Endothelial cell (in vitro differentiated cells): ENCODE measurements at regions not wholly inside any gene's neighbourhood (a gene's known extent, or its start where the extent isn't known, plus 50 kb on each side); places are given as distances from the start of the nearest gene placed in this dataset.

ENCODE experiments used
- DNase-seq: peaks from one replicate; pipeline ENCODE4 v3.0.0; 2021; ENCODE audit warnings: low spot score
- H3K27ac Mint-ChIP-seq: one replicate; pipeline ENCODE4 v1.8.0; 2021; ENCODE audit warnings: mixed read lengths, inconsistent platforms; ENCODE audit not compliant: unreplicated experiment
- H3K27me3 Mint-ChIP-seq: one replicate; pipeline ENCODE4 v1.8.0; 2021; ENCODE audit warnings: mild to moderate bottlenecking, moderate library complexity, mixed read lengths, inconsistent platforms; ENCODE audit not compliant: unreplicated experiment
- H3K36me3 Mint-ChIP-seq: one replicate; pipeline ENCODE4 v1.8.0; 2021; ENCODE audit warnings: mild to moderate bottlenecking, low read depth, mixed read lengths, inconsistent platforms; ENCODE audit not compliant: unreplicated experiment
- H3K4me1 Mint-ChIP-seq: one replicate; pipeline ENCODE4 v1.8.0; 2021; ENCODE audit warnings: mild to moderate bottlenecking, mixed read lengths, inconsistent platforms; ENCODE audit not compliant: unreplicated experiment
- H3K4me3 Mint-ChIP-seq: one replicate; pipeline ENCODE4 v1.8.0; 2021; ENCODE audit warnings: mild to moderate bottlenecking, mixed read lengths, inconsistent platforms; ENCODE audit not compliant: unreplicated experiment
- H3K9me3 Mint-ChIP-seq: one replicate; pipeline ENCODE4 v1.8.0; 2021; ENCODE audit warnings: mixed read lengths, inconsistent platforms; ENCODE audit not compliant: unreplicated experiment
- TF ChIP-seq, protein P1 (sequence below): fragments of 200-600 bp; sonication (generic); IDR thresholded peaks from one replicate; pipeline ENCODE4 v1.5.0; 2021; ENCODE audit warnings: antibody characterized with exemption; ENCODE audit not compliant: unreplicated experiment

GRCh38 chr7:389911-390601 lies 100.1 kb downstream of the FOXL3 start:
- no peak overlapping the region for H3K4me3 Mint-ChIP-seq
- H3K36me3 Mint-ChIP-seq, result peaks cover 3% of the 10 kb centered on the region
- no peaks in the 10 kb centered on the region for H3K9me3 Mint-ChIP-seq
- H3K4me1 Mint-ChIP-seq, result no peaks in the 10 kb centered on the region
- H3K27me3 Mint-ChIP-seq, result peaks cover 11% of the 10 kb centered on the region
- H3K27ac Mint-ChIP-seq, result no peak overlapping the region
- DNase-seq, result no peak
- TF ChIP-seq, protein P1, sequence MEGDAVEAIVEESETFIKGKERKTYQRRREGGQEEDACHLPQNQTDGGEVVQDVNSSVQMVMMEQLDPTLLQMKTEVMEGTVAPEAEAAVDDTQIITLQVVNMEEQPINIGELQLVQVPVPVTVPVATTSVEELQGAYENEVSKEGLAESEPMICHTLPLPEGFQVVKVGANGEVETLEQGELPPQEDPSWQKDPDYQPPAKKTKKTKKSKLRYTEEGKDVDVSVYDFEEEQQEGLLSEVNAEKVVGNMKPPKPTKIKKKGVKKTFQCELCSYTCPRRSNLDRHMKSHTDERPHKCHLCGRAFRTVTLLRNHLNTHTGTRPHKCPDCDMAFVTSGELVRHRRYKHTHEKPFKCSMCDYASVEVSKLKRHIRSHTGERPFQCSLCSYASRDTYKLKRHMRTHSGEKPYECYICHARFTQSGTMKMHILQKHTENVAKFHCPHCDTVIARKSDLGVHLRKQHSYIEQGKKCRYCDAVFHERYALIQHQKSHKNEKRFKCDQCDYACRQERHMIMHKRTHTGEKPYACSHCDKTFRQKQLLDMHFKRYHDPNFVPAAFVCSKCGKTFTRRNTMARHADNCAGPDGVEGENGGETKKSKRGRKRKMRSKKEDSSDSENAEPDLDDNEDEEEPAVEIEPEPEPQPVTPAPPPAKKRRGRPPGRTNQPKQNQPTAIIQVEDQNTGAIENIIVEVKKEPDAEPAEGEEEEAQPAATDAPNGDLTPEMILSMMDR, result no peak

DNA sequence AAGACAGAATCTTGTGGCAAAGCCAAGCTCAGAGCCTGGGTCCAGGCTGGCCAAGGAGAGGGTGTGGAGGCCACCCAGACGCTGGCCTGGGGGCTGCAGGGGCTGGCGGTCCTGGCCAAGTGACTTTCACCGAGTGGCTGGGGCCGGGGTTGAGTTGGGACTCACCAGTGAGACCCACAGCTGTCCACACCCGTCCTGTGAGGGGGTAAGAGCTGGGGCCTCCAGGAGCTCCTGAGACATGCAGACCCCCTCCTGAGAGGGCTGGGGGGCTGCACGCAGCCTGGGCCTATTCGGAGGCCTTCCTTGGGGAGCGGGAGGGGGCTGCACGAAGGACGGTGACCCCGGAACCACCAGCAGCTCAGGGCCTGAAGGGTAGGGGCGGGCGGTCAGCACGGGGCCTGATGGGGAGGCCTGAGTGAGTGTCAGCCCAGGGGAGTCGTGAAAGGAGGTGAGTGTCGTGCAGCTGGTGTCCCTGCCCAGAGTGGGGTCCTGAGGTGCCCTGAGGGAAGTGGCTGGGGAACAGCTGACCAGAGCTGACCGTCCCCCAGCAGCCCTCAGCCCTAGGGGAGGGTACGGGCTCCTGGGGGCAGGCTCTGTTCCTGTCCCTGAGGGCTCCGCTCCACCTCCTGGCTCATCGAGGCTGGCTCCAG lies 100.9 kb downstream of the FOXL3 start:
- TF ChIP-seq, protein P1, result no peak
- Mint-ChIP-seq H3K27ac (no peak overlapping the region), H3K9me3 (peaks cover 1% of the 10 kb centered on the region), H3K27me3 (peaks cover 11% of the 10 kb centered on the region), H3K4me1 (no peaks in the 10 kb centered on the region), H3K4me3 (no peak overlapping the region), H3K36me3 (peaks cover 3% of the 10 kb centered on the region)
- no peak for DNase-seq

DNA sequence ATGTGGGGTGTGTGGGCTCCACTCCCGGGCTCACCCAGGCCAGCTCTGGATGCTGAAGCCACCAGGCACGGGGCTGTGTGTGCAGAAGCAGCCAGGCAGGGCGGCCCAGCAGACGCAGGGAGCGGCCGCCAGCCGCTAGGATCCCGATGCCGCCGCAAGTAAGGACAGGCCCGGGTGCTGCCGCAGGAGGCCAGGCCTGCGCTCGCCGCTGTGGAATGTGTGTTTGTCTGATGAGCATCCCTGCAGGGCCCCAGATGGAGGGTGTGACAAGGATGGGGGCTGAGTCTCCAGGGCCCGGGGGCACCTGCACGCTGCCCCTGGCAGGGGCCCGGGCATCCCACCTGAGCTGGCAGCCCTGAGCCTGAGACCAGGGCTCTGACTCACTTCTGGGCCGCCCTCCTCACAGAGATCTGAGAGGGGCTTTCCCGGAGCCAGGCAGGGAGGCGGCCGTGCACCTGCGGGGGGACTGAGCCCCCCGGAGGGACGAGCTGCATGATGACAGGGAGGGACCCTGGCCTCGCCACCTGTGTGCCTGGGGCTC lies 101.5 kb downstream of the FOXL3 start:
- H3K27me3 Mint-ChIP-seq, result peaks cover 8% of the 10 kb centered on the region
- no peak overlapping the region for H3K27ac Mint-ChIP-seq
- H3K36me3 Mint-ChIP-seq, result peaks cover 3% of the 10 kb centered on the region
- no peak overlapping the region for H3K4me3 Mint-ChIP-seq
- no peaks in the 10 kb centered on the region for H3K4me1 Mint-ChIP-seq
- no peak for DNase-seq
- peaks cover 5% of the 10 kb centered on the region for H3K9me3 Mint-ChIP-seq
- TF ChIP-seq, protein P1, result no peak

- no peak for DNase-seq
Measured at GRCh38 chr7:391961-392524, 102.1 kb downstream of the FOXL3 start.

More at GRCh38 chr7:391961-392524, 102.1 kb downstream of the FOXL3 start:
- H3K4me3 Mint-ChIP-seq, result no peak overlapping the region
- TF ChIP-seq, protein P1, result no peak
- H3K4me1 Mint-ChIP-seq, result no peaks in the 10 kb centered on the region
- peaks cover 4% of the 10 kb centered on the region for H3K27me3 Mint-ChIP-seq
- no peak overlapping the region for H3K27ac Mint-ChIP-seq
- H3K9me3 Mint-ChIP-seq, result peaks cover 5% of the 10 kb centered on the region
- H3K36me3 Mint-ChIP-seq, result peaks cover 3% of the 10 kb centered on the region
